Ascending aorta (tissue), 2 donors: ENCODE measurements at regions not wholly inside any gene's neighbourhood (a gene's known extent, or its start where the extent isn't known, plus 50 kb on each side); places are given as distances from the start of the nearest gene placed in this dataset.

ENCODE experiments used
- DNase-seq, 2 donors: peaks; one replicate each; pipeline ENCODE4 v3.0.0-alpha.2; 2019; ENCODE audit warnings: low spot score in 2 of 2
- H3K27ac ChIP-seq, 2 donors: fragments of 200-600 bp; sonication (generic); one replicate each; pipeline ENCODE4 v1.5.1; 2016 to 2017; ENCODE audit warnings: mild to moderate bottlenecking in 1 of 2
- H3K27me3 ChIP-seq: fragments of 200-600 bp; sonication (generic); one replicate; pipeline ENCODE4 v1.5.1; 2017
- H3K36me3 ChIP-seq, 2 donors: fragments of 200-600 bp; sonication (generic); one replicate each; pipeline ENCODE4 v1.5.1; 2016
- H3K4me1 ChIP-seq, 2 donors: fragments of 200-600 bp; sonication (generic); one replicate each; pipeline ENCODE4 v1.5.1; 2016 to 2017; ENCODE audit warnings: mild to moderate bottlenecking in 1 of 2
- H3K4me3 ChIP-seq, 2 donors: fragments of 200-600 bp; sonication (generic); one replicate each; pipeline ENCODE4 v1.5.1; 2016 to 2017; ENCODE audit warnings: mild to moderate bottlenecking in 1 of 2
- H3K9me3 ChIP-seq, 2 donors: fragments of 200-600 bp; sonication (generic); one replicate each; pipeline ENCODE4 v1.5.1; 2016
- CTCF ChIP-seq, 3 experiments: fragments of 200-600 bp in 2 of 3; fragments of 450-650 bp in 1 of 3; sonication (generic) in 2 of 3; IDR thresholded peaks; one replicate each; pipeline ENCODE4 v1.5.1; 2016 to 2019; ENCODE audit warnings: antibody characterized with exemption in 3 of 3, mild to moderate bottlenecking in 1 of 3, moderate library complexity in 1 of 3
- intact Hi-C: fragments of 100-400 bp; cut with DNase I; formaldehyde crosslinking; loops from one replicate; pipeline ENCODE4 v1.15.1; 2023

DNA sequence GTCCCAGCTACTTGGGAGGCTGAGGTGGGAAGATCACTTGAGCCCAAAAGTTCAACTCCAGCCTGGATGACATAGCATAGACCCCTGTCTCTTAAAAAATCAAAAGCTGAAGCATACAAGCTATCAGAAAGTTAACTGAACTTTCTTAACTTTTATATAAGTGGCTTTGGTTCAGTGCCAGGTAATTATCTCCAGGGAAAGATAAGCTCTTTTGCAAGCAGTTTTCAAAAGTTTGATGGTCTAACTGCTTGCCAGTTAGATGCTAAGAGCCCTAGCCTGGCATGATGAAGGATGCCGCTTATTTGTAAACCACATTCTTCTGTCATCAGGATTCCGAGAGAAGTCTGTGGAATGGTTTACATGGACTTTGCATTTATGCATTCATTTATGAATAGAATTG, 409.1 kb downstream of the AEBP2 start:
- Histone ChIP-seq H3K27ac (peak overlapping the region; percentile 83 to 90), H3K4me3 (no peak overlapping the region), H3K4me1 (peaks cover 0 to 20% of the 10 kb centered on the region in 2 donors), H3K27me3 (no peaks in the 10 kb centered on the region), H3K9me3 (no peaks in the 10 kb centered on the region), H3K36me3 (no peaks in the 10 kb centered on the region)
- intact Hi-C loops, result loop anchor here (5.0 kb wide), 1 partner anchor 46 kb away; no protein-coding TSS in a partner anchor
- no peak for DNase-seq
- TF ChIP-seq CTCF (IDR thresholded peaks at IDR 0.05), result no peak

DNA sequence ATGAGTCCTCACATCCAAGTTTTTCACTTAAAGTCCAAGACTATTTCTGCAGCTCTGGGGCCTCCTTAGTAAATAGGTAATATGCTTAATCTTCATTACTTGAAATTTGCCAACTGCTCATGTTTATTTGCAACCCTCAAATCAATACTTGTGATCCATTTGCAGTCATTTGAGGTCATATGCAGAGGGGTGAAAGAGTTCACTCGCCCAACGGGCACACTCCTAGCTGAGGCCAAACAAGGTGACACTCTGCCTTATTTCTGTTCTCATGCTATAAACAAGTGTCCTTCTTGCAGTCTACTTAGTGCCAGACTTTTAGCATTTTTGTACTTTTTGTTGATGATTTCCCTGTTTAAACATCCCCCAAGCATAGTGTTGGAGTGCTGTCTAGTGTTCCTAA, 409.9 kb downstream of the AEBP2 start:
- Histone ChIP-seq H3K9me3 (no peaks in the 10 kb centered on the region), H3K27ac (peak overlapping the region; percentile 83 to 90), H3K36me3 (no peaks in the 10 kb centered on the region), H3K4me3 (no peak overlapping the region), H3K27me3 (no peaks in the 10 kb centered on the region), H3K4me1 (peaks cover 0 to 20% of the 10 kb centered on the region in 2 donors)
- DNase-seq, result no peak
- intact Hi-C loops, result loop anchor here (5.0 kb wide), 1 partner anchor 47 kb away; no protein-coding TSS in a partner anchor
- TF ChIP-seq CTCF (IDR thresholded peaks at IDR 0.05), result no peak

- Histone ChIP-seq H3K4me1 (peaks cover 0 to 22% of the 10 kb centered on the region in 2 donors), H3K27ac (peak overlapping the region; percentile 83 to 90), H3K9me3 (no peaks in the 10 kb centered on the region), H3K36me3 (no peaks in the 10 kb centered on the region), H3K27me3 (no peaks in the 10 kb centered on the region), H3K4me3 (peak overlapping the region; percentile 17 to 21)
- intact Hi-C loops, result loop anchor here (5.0 kb wide), 1 partner anchor 73 kb away; no protein-coding TSS in a partner anchor
- no peak for TF ChIP-seq CTCF (IDR thresholded peaks at IDR 0.05)
- peak in 1 of 2 donors; percentile 78 for DNase-seq
These were observed 411.2 kb downstream of the AEBP2 start for GRCh38 chr12:19850346-19851065.

GRCh38 chr12:19852100-19852855, 413.0 kb downstream of the AEBP2 start:
- no peak for TF ChIP-seq CTCF (IDR thresholded peaks at IDR 0.05)
- H3K27ac ChIP-seq, result peak overlapping the region; percentile 83 to 90
- no peak overlapping the region for H3K4me3 ChIP-seq
- peaks cover 0 to 22% of the 10 kb centered on the region in 2 donors for H3K4me1 ChIP-seq
- DNase-seq, result no peak
- H3K36me3 ChIP-seq, result no peaks in the 10 kb centered on the region
- no peaks in the 10 kb centered on the region for H3K27me3 ChIP-seq
- no peaks in the 10 kb centered on the region for H3K9me3 ChIP-seq
- intact Hi-C loops, result loop anchor here (5.0 kb wide), 1 partner anchor 75 kb away; no protein-coding TSS in a partner anchor

GRCh38 chr12:19855851-19856250, 416.6 kb downstream of the AEBP2 start:
- intact Hi-C loops, result no loop called here
- peak overlapping the region in 1 of 2 donors; percentile 48 for H3K4me3 ChIP-seq
- H3K27ac ChIP-seq, result peak overlapping the region; percentile 77 to 85

More at GRCh38 chr12:19855851-19856250, 416.6 kb downstream of the AEBP2 start:
- H3K36me3 ChIP-seq, result no peaks in the 10 kb centered on the region
- peaks cover 0 to 8% of the 10 kb centered on the region in 2 donors for H3K4me1 ChIP-seq
- no peak for TF ChIP-seq CTCF (IDR thresholded peaks at IDR 0.05)
- H3K9me3 ChIP-seq, result peaks cover 0 to 4% of the 10 kb centered on the region in 2 donors
- no peak for DNase-seq
- H3K27me3 ChIP-seq, result no peaks in the 10 kb centered on the region
